HG02763 (cell line): ENCODE measurements at regions not wholly inside any gene's neighbourhood (a gene's known extent, or its start where the extent isn't known, plus 50 kb on each side); places are given as distances from the start of the nearest gene placed in this dataset.

Experiments
- ATAC-seq: cut with Tn5 transposase; IDR thresholded peaks from one replicate; pipeline ENCODE4 v1.9.1; 2021; ENCODE audit warnings: mild to moderate bottlenecking, moderate library complexity; ENCODE audit not compliant: unreplicated experiment

DNA sequence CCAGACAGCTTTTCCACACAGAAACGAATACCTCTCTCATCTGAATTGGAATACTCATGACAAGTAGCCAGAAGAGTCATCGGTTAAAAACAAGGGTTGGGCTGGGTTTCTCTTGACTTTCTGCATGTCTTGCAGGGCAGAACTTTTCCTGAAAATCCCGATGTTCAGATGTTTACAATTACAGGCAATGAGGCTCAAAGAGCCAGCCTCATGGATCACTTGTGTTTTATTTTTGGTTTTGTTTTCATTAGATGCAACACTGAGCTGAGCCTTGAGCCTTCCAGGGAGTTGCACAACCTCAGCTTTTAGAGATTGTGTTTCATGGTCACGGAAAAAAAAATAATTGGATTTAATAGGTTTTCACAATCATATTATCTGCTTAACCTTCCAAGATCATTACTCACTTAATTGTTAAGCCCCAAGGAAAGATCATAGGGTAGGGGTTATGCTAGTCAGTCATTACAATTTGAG, 288.1 kb upstream of the PRDM1 start:
- ATAC-seq: no peak

DNA sequence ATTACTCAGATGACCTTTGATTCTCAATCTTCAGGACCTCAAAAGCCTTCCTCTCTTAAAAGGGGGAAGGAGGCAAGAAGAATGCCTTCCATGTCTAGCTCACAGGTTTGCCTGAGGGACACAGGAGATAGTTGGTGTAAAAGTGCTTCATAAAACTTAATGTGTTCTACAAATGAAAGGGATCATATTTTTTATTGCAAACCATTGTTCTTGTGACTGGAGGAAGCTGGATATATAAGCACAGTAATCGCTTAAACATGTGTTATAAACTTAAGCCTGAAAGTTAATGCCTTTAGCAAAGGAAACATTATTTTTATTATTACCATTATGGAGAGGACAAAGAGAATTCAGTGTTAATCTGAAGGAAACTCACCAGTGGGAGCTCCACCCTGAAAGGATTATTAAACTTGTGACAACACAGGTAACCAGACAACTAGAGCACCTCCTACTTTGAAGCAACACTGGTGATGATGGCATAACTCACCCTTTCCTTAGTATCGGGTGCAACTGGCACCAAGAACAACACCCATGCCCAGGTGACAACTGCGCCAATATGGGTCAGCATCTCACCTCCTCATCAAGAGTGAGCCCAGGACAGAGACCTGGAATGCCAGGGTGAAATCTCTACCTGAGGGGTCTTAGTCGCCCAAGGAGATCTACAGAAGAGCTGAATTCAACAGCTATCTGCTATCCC, 288.7 kb upstream of the PRDM1 start:
- ATAC-seq: no peak

DNA sequence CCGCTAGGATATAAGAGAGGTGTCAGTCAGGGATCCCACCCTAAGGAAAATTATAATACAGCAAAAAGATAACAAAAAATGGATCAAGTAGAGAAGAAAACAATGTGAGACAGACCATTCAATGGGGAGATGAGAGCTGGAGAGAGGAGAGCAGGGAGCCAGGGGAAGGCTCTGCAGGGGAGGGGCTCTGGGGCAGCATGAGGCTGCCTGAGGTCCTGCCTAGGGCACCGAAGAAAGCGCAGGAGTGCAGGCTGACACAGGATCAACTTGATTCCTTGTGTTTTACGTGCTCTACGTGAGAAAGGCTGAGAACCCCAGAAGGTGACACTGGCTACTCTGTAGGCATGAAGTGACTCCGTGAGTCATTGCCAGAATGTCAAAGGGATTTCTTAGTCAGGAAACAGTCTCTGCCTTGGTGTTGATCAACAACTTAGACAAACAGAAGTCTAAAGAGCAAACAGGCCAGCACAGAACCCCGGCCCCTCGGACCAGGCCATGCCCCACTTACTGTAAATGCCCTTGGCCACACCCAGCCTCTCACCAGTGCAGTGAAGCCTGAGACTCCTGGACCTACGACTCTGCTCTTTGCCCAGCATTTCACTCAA, 290.1 kb upstream of the PRDM1 start:
- no peak for ATAC-seq

- ATAC-seq: no peak
These were observed 290.8 kb upstream of the PRDM1 start for GRCh38 chr6:105795366-105795765.

- no peak for ATAC-seq
These were observed 291.3 kb upstream of the PRDM1 start for GRCh38 chr6:105794870-105795269.

DNA sequence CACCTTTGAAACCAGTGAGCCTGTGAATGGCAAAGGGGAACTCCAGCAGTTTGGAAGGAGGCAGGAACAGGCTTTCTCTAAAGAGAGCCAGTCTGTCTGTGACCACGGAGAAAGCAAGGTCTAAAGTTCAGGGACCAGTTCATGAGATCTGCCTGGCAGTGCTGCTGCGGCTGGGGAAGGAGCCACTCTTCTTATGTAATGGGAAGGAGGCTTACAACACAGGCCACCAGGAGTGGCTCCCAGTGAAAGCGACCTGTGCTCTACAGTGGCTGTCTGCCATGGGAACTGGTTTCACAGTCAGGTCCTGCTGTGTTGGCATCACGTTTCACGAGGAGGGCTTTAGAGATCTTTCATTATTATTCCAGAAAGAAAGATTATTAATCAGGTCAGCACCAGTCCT, 291.9 kb upstream of the PRDM1 start:
- no peak for ATAC-seq

DNA sequence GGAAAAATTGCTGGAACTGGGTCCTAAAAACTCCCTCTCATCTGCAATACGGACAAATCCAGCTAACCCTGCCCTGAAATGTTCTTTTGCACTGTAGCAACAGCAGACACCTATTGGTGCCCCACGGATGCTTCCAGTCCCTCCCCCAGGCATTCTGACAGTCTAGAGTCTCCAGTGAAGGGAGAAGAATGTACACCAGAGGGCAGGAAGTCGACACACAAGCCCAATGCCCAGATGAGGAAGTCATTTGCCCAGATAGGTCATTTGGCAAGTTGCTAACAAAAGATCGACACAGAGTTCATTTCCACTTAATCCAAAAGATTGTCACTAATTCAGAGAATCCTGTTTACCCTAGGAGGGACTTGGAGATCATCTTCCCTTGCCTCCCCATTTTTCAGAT, 293.0 kb upstream of the PRDM1 start:
- ATAC-seq: no peak

- no peak for ATAC-seq
These were observed 294.4 kb upstream of the PRDM1 start for GRCh38 chr6:105791583-105792318.

DNA sequence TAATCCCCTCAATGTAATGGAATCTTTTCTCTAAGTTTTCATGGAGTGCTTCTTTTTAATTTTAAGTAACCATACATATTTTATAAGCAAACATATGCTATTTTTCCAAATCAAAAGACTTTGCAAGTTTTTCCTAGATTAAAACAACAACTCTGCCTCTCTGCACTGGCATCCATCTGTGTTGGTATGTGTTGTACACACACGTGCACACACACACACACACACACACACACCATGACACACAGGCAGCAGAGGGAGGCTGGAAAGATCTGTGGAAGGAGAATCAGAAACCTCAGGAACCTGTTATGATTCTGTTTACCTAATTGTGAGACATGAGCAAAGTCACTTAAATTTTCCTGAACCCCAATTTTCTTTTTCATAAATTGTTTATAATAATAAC, 295.0 kb upstream of the PRDM1 start:
- no peak for ATAC-seq

DNA sequence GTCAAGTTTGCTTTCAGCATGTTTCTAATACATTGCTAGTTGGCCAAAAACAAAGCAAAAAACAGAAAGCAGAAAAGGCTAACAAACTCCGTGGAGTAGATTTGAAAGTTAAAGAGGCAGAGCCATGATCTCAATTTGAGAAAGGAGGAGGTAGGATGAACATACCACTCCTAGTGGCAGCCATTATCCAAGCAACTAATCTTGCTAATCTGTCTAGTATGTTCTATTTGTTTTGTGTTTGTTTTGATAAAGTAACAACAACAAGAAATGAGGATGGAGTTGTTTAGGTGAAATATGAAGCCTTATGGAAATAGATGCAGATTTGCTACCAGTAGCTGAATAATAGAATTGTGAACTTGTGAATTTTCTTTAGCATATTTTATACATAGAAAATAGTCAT, 295.5 kb upstream of the PRDM1 start:
- no peak for ATAC-seq

DNA sequence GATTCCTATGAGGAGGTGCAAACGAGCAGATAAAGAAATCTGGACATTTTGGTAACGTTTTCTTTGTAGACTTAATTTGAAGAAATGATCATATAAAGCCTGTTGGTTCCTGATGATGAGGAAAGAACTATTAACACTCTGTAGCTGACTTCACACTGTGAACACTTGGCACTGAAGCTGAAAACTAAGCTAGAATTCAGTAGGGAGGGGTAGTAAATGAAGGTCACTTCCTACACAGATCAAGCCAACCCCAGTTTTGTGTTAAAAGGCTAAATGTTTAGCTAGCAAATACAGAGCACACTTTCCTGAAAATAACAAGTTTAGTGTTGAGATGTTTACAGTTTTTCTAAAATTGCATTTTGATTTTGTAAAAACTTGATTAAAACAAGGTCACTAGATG, 296.2 kb upstream of the PRDM1 start:
- no peak for ATAC-seq

- no peak for ATAC-seq
These were observed 298.4 kb upstream of the PRDM1 start for GRCh38 chr6:105787747-105788146.

GRCh38 chr6:105786890-105787655, 299.1 kb upstream of the PRDM1 start:
- ATAC-seq: peak; percentile 60

DNA sequence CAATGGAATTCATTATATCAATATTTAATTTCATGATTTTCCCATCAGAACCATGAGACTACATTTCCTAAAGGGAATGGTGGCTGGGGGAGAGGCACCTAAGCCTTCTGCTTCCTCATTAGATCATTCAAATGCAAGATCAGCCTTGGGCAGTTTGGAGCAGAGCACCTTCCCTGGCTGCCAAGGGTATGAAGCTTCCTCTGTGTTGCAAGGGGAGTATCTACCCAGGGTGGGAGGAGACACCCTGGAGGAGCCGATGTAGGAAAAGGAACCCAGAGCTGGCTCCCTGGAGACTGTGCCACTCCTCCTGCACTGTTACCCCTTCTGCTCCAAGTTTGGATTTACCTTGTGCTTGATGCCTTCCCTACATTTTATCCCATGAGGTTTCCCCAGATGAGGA, 299.7 kb upstream of the PRDM1 start:
- ATAC-seq: no peak

- no peak for ATAC-seq
These were observed 300.9 kb upstream of the PRDM1 start for GRCh38 chr6:105785066-105785811.

DNA sequence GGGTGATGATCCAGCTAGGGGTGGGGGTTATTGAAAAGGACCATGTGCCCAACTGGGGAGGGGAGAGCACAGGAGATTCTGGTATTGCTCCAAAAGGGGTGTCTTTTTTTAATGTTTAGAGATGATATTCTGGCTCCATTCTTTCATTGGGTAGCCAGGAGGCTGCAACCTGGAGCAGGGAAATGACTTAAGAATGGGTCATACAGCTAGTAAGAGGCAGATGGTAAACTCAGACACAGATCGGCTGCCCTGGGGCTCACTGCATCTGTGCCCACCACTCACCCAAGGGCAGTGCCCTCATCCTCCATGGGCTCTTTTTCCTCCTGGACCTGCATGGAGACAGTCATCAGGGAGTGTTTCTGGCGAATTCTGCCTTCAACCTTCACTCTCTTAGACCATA, 302.0 kb upstream of the PRDM1 start:
- no peak for ATAC-seq

- ATAC-seq: no peak
These were observed 302.7 kb upstream of the PRDM1 start for GRCh38 chr6:105783333-105783935.

GRCh38 chr6:105781915-105782314, 304.2 kb upstream of the PRDM1 start:
- no peak for ATAC-seq

DNA sequence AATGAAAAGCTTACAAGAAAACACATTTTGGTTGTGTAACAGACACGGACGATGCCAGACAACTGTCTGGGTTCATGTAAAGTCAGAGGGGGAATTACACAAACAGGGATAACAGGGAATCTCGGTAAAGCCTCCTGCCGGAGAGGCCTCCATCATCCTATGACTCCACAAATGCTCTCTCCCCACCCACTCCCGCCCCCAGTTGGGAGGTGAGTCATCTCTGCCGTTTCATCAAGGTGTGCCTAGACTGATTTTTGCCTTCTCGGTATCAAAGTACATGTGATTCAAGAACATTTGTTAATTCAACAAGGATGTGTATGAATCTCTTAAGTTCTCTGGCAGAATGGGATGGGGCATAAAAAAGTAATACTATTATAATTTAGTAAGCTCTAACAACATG, 304.9 kb upstream of the PRDM1 start:
- ATAC-seq: no peak

DNA sequence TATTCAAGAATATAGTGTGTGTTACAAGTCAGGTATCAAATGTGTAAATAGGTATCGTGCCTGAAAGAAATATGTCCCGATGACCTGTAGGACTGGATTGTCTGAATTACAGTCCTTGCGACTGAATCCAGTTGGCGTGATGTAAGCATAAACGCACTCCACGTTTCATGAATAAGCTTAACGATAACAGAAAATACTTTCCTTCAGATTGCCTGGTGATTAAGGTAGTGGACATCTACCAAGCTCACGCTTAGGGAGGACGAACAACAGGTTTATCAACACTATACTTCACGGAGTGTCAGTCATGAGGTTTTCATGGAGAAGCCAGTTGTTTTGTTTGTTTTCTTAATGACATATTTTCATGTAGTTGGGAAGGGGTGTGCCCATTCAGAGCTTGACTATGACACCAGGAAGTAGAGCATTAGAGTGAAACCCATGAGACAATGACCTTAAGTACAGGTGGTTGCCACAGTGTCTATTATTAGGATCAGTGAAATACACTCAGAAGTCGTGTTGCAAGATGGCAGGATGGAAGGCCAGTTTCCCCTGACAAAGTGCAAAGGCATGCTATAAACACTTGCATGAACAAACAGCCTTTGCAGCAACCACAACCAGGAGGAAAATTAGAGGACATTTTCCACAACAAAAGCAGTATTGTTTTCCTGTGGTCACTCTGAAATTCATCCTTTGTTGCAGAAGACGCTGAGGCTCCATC, 305.8 kb upstream of the PRDM1 start:
- ATAC-seq: no peak
